HCT116 (cell line): ENCODE measurements at regions not wholly inside any gene's neighbourhood (a gene's known extent, or its start where the extent isn't known, plus 50 kb on each side); places are given as distances from the start of the nearest gene placed in this dataset.

Experiments
- ATAC-seq: fragments of 200-7000 bp; cut with Tn5 transposase; 2 replicates; pipeline ENCODE4 v1.9.1; 2020; ENCODE audit warnings: mild to moderate bottlenecking, moderate library complexity
- BruUV-seq: library from RNA; stranded (reverse); fragments of 400-500 nt; replicated peaks from 2 replicates; lab custom pipeline; 2021; lab: Mats Ljungman, UMichigan
- CTCF ChIA-PET: fragments of 300-600 bp; sonication (Branson Sonifier 250); formaldehyde crosslinking; loops from one replicate; lab custom pipeline; 2021; ENCODE audit warnings: antibody characterized with exemption; lab: Charles Lee
- POLR2A ChIA-PET: fragments of 300-600, 350-600 bp; sonication (Branson Sonifier 250); formaldehyde crosslinking; loops from one replicate; lab custom pipeline; 2021; ENCODE audit warnings: antibody characterized with exemption; lab: Charles Lee
- RAD21 ChIA-PET, 2 experiments: fragments of 300-600 bp; sonication (Branson Sonifier 250); formaldehyde crosslinking; loops; one replicate each; lab custom pipeline; 2023; ENCODE audit warnings: low total read pairs in 2 of 2; ENCODE audit not compliant: uncharacterized antibody in 2 of 2, unreplicated experiment in 2 of 2, low non-redundant PET in 1 of 2; lab: Charles Lee
- DNase-seq: peaks from one replicate; pipeline ENCODE4 v3.0.0-alpha.2; 2010; ENCODE audit warnings: low read depth, low spot score
- H2AFZ ChIP-seq: fragments of 200-600 bp; shearing (Covaris generic), sonication (generic); 2 replicates; pipeline ENCODE4 v1.6.1; 2017; ENCODE audit warnings: low read depth, mixed run types, mixed read lengths, antibody characterized with exemption, low read length; ENCODE audit not compliant: poor library complexity, severe bottlenecking
- H3K27ac ChIP-seq: 2 replicates; pipeline ENCODE4 v1.5.1; 2012; ENCODE audit warnings: low read depth, low read length
- H3K27me3 ChIP-seq: fragments of 200-600 bp; sonication (generic); 2 replicates; pipeline ENCODE4 v1.6.1; 2016; ENCODE audit warnings: mixed run types, low read length, mixed read lengths; ENCODE audit not compliant: insufficient read depth
- H3K36me3 ChIP-seq, 2 experiments: fragments of 200-500 bp in 1 of 2; fragments of 200-600 bp in 1 of 2; sonication (Bioruptor generic) in 1 of 2; sonication (generic) in 1 of 2; 2 replicates each; pipeline versions ENCODE4 v1.5.1 to v1.6.1; 2014 to 2016; ENCODE audit warnings: low read length in 2 of 2, inconsistent platforms in 1 of 2, mixed read lengths in 1 of 2, mixed run types in 1 of 2; ENCODE audit not compliant: insufficient read depth in 2 of 2, control insufficient read depth in 1 of 2
- H3K4me1 ChIP-seq, 2 experiments: fragments of 200-600 bp in 1 of 2; sonication (generic) in 1 of 2; 2 replicates each; pipeline versions ENCODE4 v1.5.1 to v1.6.1; 2012 to 2017; ENCODE audit warnings: low read length in 2 of 2, inconsistent platforms in 1 of 2, mild to moderate bottlenecking in 1 of 2, mixed read lengths in 1 of 2, mixed run types in 1 of 2, moderate library complexity in 1 of 2; ENCODE audit not compliant: insufficient read depth in 2 of 2, control insufficient read depth in 1 of 2
- H3K4me2 ChIP-seq: fragments of 200-600 bp; sonication (generic); 2 replicates; pipeline ENCODE4 v1.6.1; 2017; ENCODE audit warnings: mixed run types, low read length, mixed read lengths
- H3K4me3 ChIP-seq, 2 experiments: fragments of 200-600 bp in 1 of 2; sonication (generic) in 1 of 2; replicated peaks in 1 of 2; 2 replicates each; pipeline ENCODE4 v1.5.1; 2011 to 2016; ENCODE audit warnings: low read length in 2 of 2, control low read depth in 1 of 2, low read depth in 1 of 2, mild to moderate bottlenecking in 1 of 2, mixed read lengths in 1 of 2, mixed run types in 1 of 2
- H3K79me2 ChIP-seq: fragments of 200-600 bp; sonication (generic); 2 replicates; pipeline ENCODE4 v1.6.1; 2017; ENCODE audit warnings: mild to moderate bottlenecking, mixed run types, low read length, moderate library complexity, mixed read lengths; ENCODE audit not compliant: insufficient read depth
- H3K9ac ChIP-seq: fragments of 200-600 bp; sonication (generic); 2 replicates; pipeline ENCODE4 v1.6.1; 2016; ENCODE audit warnings: low read length, mixed read lengths
- H3K9me2 ChIP-seq: fragments of 200-600 bp; sonication (generic), shearing (Covaris generic); 2 replicates; pipeline ENCODE4 v1.6.1; 2017; ENCODE audit warnings: mixed run types, mild to moderate bottlenecking, moderate library complexity; ENCODE audit not compliant: insufficient read depth
- H3K9me3 ChIP-seq, 2 experiments: fragments of 200-500 bp in 1 of 2; fragments of 200-600 bp in 1 of 2; sonication (Bioruptor generic) in 1 of 2; sonication (generic) in 1 of 2; 2 replicates each; pipeline ENCODE4 v1.6.1; 2014 to 2017; ENCODE audit warnings: low read length in 2 of 2, mixed read lengths in 2 of 2, inconsistent platforms in 1 of 2, low read depth in 1 of 2, mild to moderate bottlenecking in 1 of 2, mixed run types in 1 of 2, moderate library complexity in 1 of 2; ENCODE audit not compliant: control insufficient read depth in 1 of 2, insufficient read depth in 1 of 2
- H4K20me1 ChIP-seq: fragments of 200-600 bp; sonication (generic), shearing (Covaris generic); 2 replicates; pipeline ENCODE4 v1.6.1; 2017; ENCODE audit warnings: mixed run types, mild to moderate bottlenecking, moderate library complexity; ENCODE audit not compliant: insufficient read depth
- ELF1 ChIP-seq: IDR thresholded peaks from 2 replicates; pipeline ENCODE4 v1.6.1; 2012; ENCODE audit warnings: low read depth, borderline replicate concordance
- EZH2 ChIP-seq: fragments of 200-600 bp; sonication (generic); IDR thresholded peaks from 2 replicates; pipeline ENCODE4 v1.6.1; 2017; ENCODE audit warnings: antibody characterized with exemption, mixed run types
- JUND ChIP-seq: IDR thresholded peaks from 2 replicates; pipeline ENCODE4 v1.6.1; 2012
- POLR2AphosphoS5 ChIP-seq: IDR thresholded peaks from 2 replicates; pipeline ENCODE4 v1.6.1; 2011; ENCODE audit warnings: mild to moderate bottlenecking, low read depth, low read length, moderate library complexity
- RAD21 ChIP-seq: IDR thresholded peaks from 2 replicates; pipeline ENCODE4 v1.6.1; 2012; ENCODE audit warnings: low read depth, mild to moderate bottlenecking
- REST ChIP-seq: IDR thresholded peaks from 2 replicates; pipeline ENCODE4 v1.6.1; 2012; ENCODE audit warnings: low read depth
- SRF ChIP-seq: IDR thresholded peaks from 2 replicates; pipeline ENCODE4 v1.6.1; 2012; ENCODE audit warnings: low read depth
- YY1 ChIP-seq: IDR thresholded peaks from 2 replicates; pipeline ENCODE4 v1.6.1; 2011; ENCODE audit warnings: low read length, low read depth, moderate library complexity, mild to moderate bottlenecking; ENCODE audit not compliant: insufficient replicate concordance; ENCODE audit errors: extremely low read depth
- ZBTB33 ChIP-seq: IDR thresholded peaks from 2 replicates; pipeline ENCODE4 v1.6.1; 2011; ENCODE audit warnings: mild to moderate bottlenecking, low read length, moderate library complexity; ENCODE audit not compliant: insufficient replicate concordance; ENCODE audit errors: extremely low read depth
- ZNF274 ChIP-seq: fragments of 200-500 bp; sonication (Bioruptor generic); IDR thresholded peaks from 2 replicates; pipeline ENCODE4 v1.6.1; 2014; ENCODE audit warnings: mild to moderate bottlenecking, low read depth, low read length, inconsistent platforms
- intact Hi-C: fragments of 100-400 bp; cut with micrococcal nuclease; formaldehyde crosslinking; loops from 2 replicates; pipeline ENCODE4 v1.10.0; 2022
- TF ChIP-seq, protein P1 (sequence below), 3 experiments: fragments of 200-600 bp in 1 of 3; sonication (generic) in 1 of 3; IDR thresholded peaks in 2 of 3; conservative IDR thresholded peaks in 1 of 3; 2 replicates each; pipeline ENCODE4 v1.5.1; 2012 to 2017; ENCODE audit warnings: low read depth in 2 of 3, low read length in 2 of 3, antibody characterized with exemption in 1 of 3, borderline replicate concordance in 1 of 3, control low read depth in 1 of 3, mild to moderate bottlenecking in 1 of 3, mixed read lengths in 1 of 3, mixed run types in 1 of 3, moderate library complexity in 1 of 3; ENCODE audit not compliant: insufficient read depth in 1 of 3

DNA sequence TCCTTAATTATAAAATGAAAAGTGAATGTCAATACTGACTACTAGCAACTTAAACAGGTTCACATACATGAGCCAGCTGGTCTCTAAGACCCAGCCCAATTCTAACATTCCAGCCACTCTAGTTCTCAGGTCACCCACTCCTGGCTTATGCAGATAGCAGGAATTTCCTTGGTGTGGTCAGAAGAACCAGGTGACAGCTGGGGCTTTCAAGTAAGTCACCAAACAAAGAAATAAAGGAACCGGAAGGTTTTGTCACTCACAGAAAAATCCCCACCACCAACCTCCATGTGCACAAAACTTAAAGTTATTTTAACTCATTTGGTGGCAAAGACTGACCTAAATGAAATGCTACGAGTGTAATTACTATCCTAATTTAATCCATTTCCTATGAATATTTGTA lies 129.6 kb upstream of the CDKN3 start:
- no TSS peak for BruUV-seq
- no peak overlapping the region for H3K4me2 ChIP-seq
- POLR2A ChIA-PET, result no interaction called here
- no peak overlapping the region for H2AFZ ChIP-seq
- no peaks in the 10 kb centered on the region for H3K27me3 ChIP-seq
- ATAC-seq (no peak), DNase-seq (no peak)
- H4K20me1 ChIP-seq, result no peaks in the 10 kb centered on the region
- H3K4me3 ChIP-seq, result no peak overlapping the region
- CTCF ChIA-PET, result no interaction called here
- H3K36me3 ChIP-seq, result no peaks in the 10 kb centered on the region
- no peak overlapping the region for H3K9ac ChIP-seq
- H3K9me3 ChIP-seq, result no peaks in the 10 kb centered on the region
- no peaks in the 10 kb centered on the region for H3K79me2 ChIP-seq
- no peaks in the 10 kb centered on the region for H3K4me1 ChIP-seq
- no peak overlapping the region for H3K27ac ChIP-seq
- TF ChIP-seq SRF (no peak), RAD21 (no peak)
- intact Hi-C loops, result no loop called here
- H3K9me2 ChIP-seq, result no peaks in the 10 kb centered on the region
- RAD21 ChIA-PET, result no interaction called here

GRCh38 chr14:54275997-54276725 lies 120.6 kb upstream of the CDKN3 start:
- DNase-seq (no peak), ATAC-seq (no peak)
- Histone ChIP-seq H3K9me3 (no peaks in the 10 kb centered on the region), H3K9ac (no peak overlapping the region), H4K20me1 (no peaks in the 10 kb centered on the region), H3K9me2 (no peaks in the 10 kb centered on the region), H3K4me1 (no peaks in the 10 kb centered on the region), H3K4me3 (no peak overlapping the region), H2AFZ (no peak overlapping the region), H3K27ac (no peak overlapping the region), H3K36me3 (no peaks in the 10 kb centered on the region), H3K27me3 (no peaks in the 10 kb centered on the region), H3K79me2 (no peaks in the 10 kb centered on the region), H3K4me2 (no peak overlapping the region)
- RAD21 ChIA-PET, result no interaction called here
- BruUV-seq, result no TSS peak
- POLR2A ChIA-PET, result no interaction called here
- CTCF ChIA-PET, result no interaction called here
- intact Hi-C loops, result loop anchor here (2.0 kb wide), 1 partner anchor 13 kb away; no protein-coding TSS in a partner anchor
- TF ChIP-seq RAD21 (no peak), YY1 (no peak), SRF (no peak), POLR2AphosphoS5 (no peak), ZNF274 (no peak), ELF1 (no peak), ZBTB33 (no peak), JUND (no peak), REST (no peak), EZH2 (no peak)
- TF ChIP-seq, protein P1, sequence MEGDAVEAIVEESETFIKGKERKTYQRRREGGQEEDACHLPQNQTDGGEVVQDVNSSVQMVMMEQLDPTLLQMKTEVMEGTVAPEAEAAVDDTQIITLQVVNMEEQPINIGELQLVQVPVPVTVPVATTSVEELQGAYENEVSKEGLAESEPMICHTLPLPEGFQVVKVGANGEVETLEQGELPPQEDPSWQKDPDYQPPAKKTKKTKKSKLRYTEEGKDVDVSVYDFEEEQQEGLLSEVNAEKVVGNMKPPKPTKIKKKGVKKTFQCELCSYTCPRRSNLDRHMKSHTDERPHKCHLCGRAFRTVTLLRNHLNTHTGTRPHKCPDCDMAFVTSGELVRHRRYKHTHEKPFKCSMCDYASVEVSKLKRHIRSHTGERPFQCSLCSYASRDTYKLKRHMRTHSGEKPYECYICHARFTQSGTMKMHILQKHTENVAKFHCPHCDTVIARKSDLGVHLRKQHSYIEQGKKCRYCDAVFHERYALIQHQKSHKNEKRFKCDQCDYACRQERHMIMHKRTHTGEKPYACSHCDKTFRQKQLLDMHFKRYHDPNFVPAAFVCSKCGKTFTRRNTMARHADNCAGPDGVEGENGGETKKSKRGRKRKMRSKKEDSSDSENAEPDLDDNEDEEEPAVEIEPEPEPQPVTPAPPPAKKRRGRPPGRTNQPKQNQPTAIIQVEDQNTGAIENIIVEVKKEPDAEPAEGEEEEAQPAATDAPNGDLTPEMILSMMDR (IDR thresholded peaks at IDR 0.05 in 2 of 3, conservative IDR thresholded peaks at IDR 0.05 in 1 of 3; ENCODE audit: borderline replicate concordance in 1 of 3, insufficient read depth in 1 of 3, low read depth in 2 of 3, low read length in 2 of 3), result no peak
